Skeletal muscle satellite cell (primary cell): ENCODE measurements at regions not wholly inside any gene's neighbourhood (a gene's known extent, or its start where the extent isn't known, plus 50 kb on each side); places are given as distances from the start of the nearest gene placed in this dataset.

ENCODE experiments used
- H3K27me3 ChIP-seq: 2 replicates; pipeline ENCODE4 v1.7.0; 2013; ENCODE audit warnings: low read length; ENCODE audit not compliant: control insufficient read depth, insufficient read depth
- H3K36me3 ChIP-seq: 2 replicates; pipeline ENCODE4 v1.7.0; 2013; ENCODE audit warnings: mild to moderate bottlenecking, control low read depth, low read length; ENCODE audit not compliant: insufficient read depth
- H3K4me1 ChIP-seq: 2 replicates; pipeline ENCODE4 v1.7.0; 2013; ENCODE audit warnings: low read length; ENCODE audit not compliant: control insufficient read depth, insufficient read depth
- H3K4me2 ChIP-seq: 2 replicates; pipeline ENCODE4 v1.7.0; 2013; ENCODE audit warnings: mild to moderate bottlenecking, low read length
- H3K4me3 ChIP-seq: 2 replicates; pipeline ENCODE4 v1.7.0; 2013; ENCODE audit warnings: low read length
- H3K9ac ChIP-seq: 2 replicates; pipeline ENCODE4 v1.7.0; 2013; ENCODE audit warnings: mild to moderate bottlenecking, low read depth, low read length, moderate library complexity
- H3K9me3 ChIP-seq: replicated peaks from 2 replicates; pipeline ENCODE4 v1.7.0; 2013; ENCODE audit warnings: mild to moderate bottlenecking, control low read depth, low read length

DNA sequence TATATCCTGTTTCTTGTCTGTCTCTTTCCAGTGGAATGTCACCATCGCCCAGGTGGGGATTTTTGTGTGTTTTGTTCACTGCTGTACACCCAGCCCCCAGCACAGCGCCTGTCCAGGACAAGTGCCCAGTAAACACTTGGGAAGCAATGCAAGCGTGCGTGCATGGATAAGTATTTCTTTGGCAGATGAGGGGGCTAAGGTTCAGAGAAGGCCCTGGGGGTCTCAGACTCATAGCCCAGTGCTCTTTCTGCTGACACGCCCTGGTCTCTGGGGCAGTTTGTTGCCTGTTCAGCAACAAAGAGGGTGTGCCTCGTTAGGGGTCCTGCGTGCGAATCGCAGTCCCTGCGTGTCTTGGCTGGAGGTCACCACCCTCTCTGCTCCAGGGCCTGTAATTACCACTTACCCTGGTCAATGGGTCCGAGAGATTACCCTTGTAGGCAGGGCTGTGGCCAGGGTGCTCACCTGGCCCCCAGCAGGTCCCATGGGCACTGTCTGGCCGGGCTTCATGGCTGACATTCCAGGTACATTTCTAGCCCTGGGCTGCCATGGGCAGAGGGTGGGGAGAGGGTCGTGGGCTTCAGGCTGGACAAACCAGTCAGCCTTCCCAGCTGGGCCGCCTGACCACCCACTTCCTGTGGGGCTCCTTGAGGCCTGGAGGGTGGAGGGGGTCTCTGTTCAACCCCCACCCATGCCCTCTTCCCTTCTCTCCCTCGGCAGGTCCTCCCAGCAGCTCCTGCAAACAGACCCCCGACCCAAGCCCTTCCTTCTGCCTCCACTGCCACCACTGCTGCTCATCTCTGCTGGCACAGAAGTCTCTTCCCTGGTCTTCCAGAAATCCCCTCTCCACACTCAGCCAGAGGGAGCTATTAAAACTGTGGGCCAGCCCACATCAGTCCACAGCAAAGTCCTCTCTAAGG, 87.1 kb downstream of the CEBPB start:
- no peak overlapping the region for H3K9ac ChIP-seq
- H3K27me3 ChIP-seq = no peaks in the 10 kb centered on the region
- no peak overlapping the region for H3K4me2 ChIP-seq
- H3K4me1 ChIP-seq = peaks cover 11% of the 10 kb centered on the region
- H3K36me3 ChIP-seq = no peaks in the 10 kb centered on the region
- no peaks in the 10 kb centered on the region for H3K9me3 ChIP-seq
- no peak overlapping the region for H3K4me3 ChIP-seq

GRCh38 chr20:50278377-50278683, 87.7 kb downstream of the CEBPB start:
- no peaks in the 10 kb centered on the region for H3K36me3 ChIP-seq
- H3K4me2 ChIP-seq = no peak overlapping the region
- H3K9me3 ChIP-seq = no peaks in the 10 kb centered on the region
- H3K4me1 ChIP-seq = peaks cover 15% of the 10 kb centered on the region
- no peaks in the 10 kb centered on the region for H3K27me3 ChIP-seq
- no peak overlapping the region for H3K4me3 ChIP-seq
- H3K9ac ChIP-seq = peak overlapping the region; percentile 27

- H3K4me3 ChIP-seq = no peak overlapping the region
These were observed 88.3 kb downstream of the CEBPB start for GRCh38 chr20:50278684-50279531.

DNA sequence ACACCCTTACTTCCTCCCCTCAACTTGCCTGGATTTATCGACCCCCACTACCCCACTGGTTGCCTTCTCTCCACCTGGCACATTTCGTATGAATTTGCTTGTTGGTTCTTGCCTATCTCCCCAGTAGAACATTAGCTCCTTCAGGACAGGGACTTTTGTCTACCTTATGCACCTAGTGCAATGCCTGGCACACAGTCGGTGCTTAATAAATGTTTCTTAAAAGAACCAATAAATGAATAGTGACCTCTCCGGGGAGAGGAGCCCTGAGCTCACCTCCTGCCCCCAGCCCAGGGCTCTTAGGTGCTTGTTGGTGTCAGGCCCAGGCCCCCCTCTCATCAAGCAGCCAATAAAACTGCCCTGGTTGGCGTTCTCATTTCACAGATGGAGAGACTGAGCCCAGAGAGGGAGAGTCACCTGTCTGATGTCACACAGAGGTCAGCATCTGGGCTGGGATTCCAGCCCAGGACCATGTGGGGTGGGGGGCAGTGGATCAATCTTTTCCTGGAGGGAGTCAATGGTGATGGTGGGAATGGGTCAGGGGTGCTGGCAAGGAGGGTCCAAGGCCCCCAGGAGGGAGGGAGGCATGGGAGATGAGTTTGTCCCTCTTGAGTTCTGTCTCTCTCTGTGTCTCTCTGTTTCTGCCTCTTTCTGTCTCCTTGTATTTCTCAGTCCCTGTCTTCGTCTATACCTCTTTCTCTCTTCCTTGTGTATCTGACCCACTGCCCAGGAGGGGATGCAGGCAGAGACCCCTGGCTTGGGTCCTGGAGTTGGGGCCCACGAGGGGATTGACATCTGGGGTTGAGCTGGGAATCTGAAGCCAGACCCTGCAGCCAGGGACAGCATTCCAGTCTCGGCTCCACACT, 89.6 kb downstream of the CEBPB start:
- Histone ChIP-seq H3K36me3 (no peaks in the 10 kb centered on the region), H3K4me1 (peaks cover 34% of the 10 kb centered on the region), H3K9ac (no peak overlapping the region), H3K4me3 (no peak overlapping the region), H3K9me3 (no peaks in the 10 kb centered on the region), H3K4me2 (no peak overlapping the region), H3K27me3 (no peaks in the 10 kb centered on the region)

More at GRCh38 chr20:50278684-50279531, 88.3 kb downstream of the CEBPB start:
- H3K9ac ChIP-seq = peak overlapping the region; percentile 27
- H3K4me1 ChIP-seq = peaks cover 21% of the 10 kb centered on the region
- no peaks in the 10 kb centered on the region for H3K27me3 ChIP-seq
- peak overlapping the region; percentile 17 for H3K4me2 ChIP-seq
- no peaks in the 10 kb centered on the region for H3K36me3 ChIP-seq
- H3K9me3 ChIP-seq = no peaks in the 10 kb centered on the region

GRCh38 chr20:50280851-50281655, 90.4 kb downstream of the CEBPB start:
- H3K4me1 ChIP-seq = peaks cover 42% of the 10 kb centered on the region
- H3K27me3 ChIP-seq = no peaks in the 10 kb centered on the region
- no peak overlapping the region for H3K4me2 ChIP-seq
- H3K36me3 ChIP-seq = no peaks in the 10 kb centered on the region
- H3K9me3 ChIP-seq = no peaks in the 10 kb centered on the region
- H3K4me3 ChIP-seq = no peak overlapping the region
- H3K9ac ChIP-seq = no peak overlapping the region

DNA sequence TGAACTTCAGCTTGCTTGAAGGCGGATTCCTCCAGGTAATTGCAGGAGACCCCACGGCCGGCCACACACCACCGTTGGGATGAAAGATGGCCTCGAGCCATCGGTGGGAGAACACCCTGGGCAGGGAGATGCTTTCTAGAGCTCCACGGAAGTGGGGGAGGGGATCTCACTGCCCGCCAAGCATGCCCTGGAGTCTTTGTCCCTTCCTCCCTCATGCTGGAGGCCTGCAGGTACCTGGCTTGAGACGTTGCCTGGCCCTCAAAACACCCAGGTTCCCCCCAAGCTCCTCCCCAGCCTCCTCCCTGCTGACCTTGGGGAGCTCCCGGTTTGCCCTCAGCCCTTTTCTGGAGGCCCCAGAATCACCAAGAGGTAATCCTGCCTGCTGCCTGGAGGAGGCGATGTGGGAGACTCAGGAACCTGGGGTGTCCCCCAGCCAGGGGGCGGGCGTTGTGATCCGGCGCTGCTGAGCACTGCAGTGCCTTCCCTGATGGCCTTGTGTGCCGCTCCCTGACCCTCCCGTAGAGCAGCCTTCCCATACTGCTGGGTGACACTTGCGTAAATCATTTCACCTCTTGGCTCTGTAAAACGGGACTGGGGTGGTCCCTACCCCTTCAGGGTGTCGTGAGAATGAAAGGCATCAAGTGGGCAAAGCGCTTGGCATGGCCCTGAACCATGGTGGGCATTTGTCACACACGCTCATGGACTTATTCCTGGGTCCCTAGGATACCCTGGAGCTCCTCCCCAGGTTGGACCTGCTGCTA, 91.4 kb downstream of the CEBPB start:
- peaks cover 52% of the 10 kb centered on the region for H3K4me1 ChIP-seq
- H3K4me3 ChIP-seq = no peak overlapping the region
- H3K27me3 ChIP-seq = no peaks in the 10 kb centered on the region

GRCh38 chr20:50282592-50283241, 92.1 kb downstream of the CEBPB start:
- Histone ChIP-seq H3K27me3 (no peaks in the 10 kb centered on the region), H3K4me3 (no peak overlapping the region), H3K9ac (no peak overlapping the region), H3K36me3 (no peaks in the 10 kb centered on the region), H3K4me1 (peaks cover 53% of the 10 kb centered on the region), H3K9me3 (no peaks in the 10 kb centered on the region), H3K4me2 (no peak overlapping the region)

More for the DNA sequence above, 91.4 kb downstream of the CEBPB start:
- Histone ChIP-seq H3K9me3 (no peaks in the 10 kb centered on the region), H3K9ac (no peak overlapping the region), H3K36me3 (no peaks in the 10 kb centered on the region), H3K4me2 (no peak overlapping the region)

GRCh38 chr20:50283370-50283769, 92.7 kb downstream of the CEBPB start:
- Histone ChIP-seq H3K36me3 (no peaks in the 10 kb centered on the region), H3K4me3 (no peak overlapping the region), H3K4me2 (no peak overlapping the region), H3K9ac (no peak overlapping the region), H3K4me1 (peaks cover 51% of the 10 kb centered on the region), H3K27me3 (no peaks in the 10 kb centered on the region), H3K9me3 (no peaks in the 10 kb centered on the region)

DNA sequence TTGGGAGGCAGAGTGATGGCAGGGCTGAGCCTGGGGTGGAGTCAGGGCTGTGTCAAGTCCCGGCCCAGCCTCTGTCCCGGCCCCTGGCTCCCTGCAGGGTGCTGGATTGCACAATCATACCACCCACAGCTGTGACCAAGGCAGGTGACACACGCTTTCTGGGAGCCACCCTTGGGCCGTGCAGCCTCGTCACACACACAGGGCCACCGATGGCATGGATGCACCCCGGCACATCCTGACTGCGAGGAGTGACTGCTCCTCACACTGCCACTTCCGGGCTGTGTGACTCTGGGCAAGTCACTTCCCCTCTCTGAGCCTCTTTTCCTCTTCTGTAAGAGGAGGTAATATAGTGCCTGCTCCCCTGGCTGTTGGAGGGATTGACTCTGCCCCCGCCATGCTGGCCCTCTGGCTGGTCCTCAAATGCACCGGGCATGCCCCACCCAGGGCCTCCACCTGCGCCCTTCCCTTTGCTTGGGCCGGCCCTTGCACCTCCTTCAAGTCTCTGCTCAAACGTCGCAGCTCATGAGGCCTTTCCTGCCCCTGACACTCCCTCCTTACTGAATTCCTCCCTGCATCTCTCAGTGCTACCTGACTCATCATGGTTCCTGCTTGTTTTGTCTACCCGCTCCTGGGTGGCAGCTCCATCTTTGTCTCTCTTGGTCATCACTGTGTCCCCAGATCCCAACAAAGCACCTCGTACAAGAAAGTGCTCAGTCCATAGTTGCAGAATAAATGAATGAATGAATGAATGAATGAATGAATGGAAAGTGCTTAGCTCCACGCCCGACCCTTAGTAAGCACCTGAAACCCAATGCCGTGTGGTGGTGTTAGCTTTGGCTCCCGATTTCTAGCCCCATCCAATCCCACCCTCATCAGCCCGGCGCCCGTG, 93.5 kb downstream of the CEBPB start:
- Histone ChIP-seq H3K4me3 (no peak overlapping the region), H3K27me3 (no peaks in the 10 kb centered on the region), H3K9ac (peak overlapping the region; percentile 68), H3K4me2 (peak overlapping the region; percentile 46), H3K9me3 (no peaks in the 10 kb centered on the region), H3K36me3 (no peaks in the 10 kb centered on the region), H3K4me1 (peaks cover 43% of the 10 kb centered on the region)
